ENCODE measurements at regions not wholly inside any gene's neighbourhood (a gene's known extent, or its start where the extent isn't known, plus 50 kb on each side); places are given as distances from the start of the nearest gene placed in this dataset.

DNA sequence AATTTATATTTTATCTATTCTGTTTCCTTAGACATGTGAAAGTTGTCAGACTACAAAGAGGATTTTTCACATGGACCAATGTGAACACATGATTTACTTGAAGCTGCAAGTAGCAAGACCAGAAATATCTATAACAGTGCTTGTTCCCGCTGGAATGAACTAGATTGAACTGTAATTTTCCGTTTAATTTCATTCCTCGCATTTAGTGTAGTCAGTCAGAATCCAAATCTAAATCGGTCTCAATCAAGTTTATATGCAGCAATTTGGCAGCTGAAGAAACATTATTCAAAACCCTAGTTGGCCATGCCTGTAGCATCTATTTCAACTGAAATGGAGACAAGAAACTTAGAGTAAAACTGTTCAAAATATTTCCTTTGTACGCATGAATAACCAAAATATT, 570.7 kb upstream of the SLITRK5 start:
- Histone ChIP-seq H3T11ph (ENCODE audit: low read length) (peak overlapping the region; percentile 36), H2BK20ac (ENCODE audit: low read depth, low read length, poor library complexity, severe bottlenecking) (no peak overlapping the region), H3K9ac (ENCODE audit: extremely low read depth, insufficient read length, low read length) (no peak overlapping the region), H4K20me1 (ENCODE audit: control insufficient read depth, insufficient read depth, insufficient read length) (no peaks in the 10 kb centered on the region), H2AFZ (ENCODE audit: low read length) (no peak overlapping the region), H3K14ac (ENCODE audit: insufficient read depth, low read length) (no peak overlapping the region), H2BK5ac (ENCODE audit: insufficient read length, low read length) (no peak overlapping the region), H3K27me3 (ENCODE audit: insufficient read depth, low read length) (no peaks in the 10 kb centered on the region), H3K23me2 (ENCODE audit: insufficient read length, low read depth, low read length, poor library complexity, severe bottlenecking) (no peaks in the 10 kb centered on the region), H3K79me2 (ENCODE audit: insufficient read depth, low read length) (no peaks in the 10 kb centered on the region), H4K91ac (ENCODE audit: insufficient read length, low read depth, low read length) (no peak overlapping the region), H3K23ac (ENCODE audit: insufficient read length, low read depth, low read length) (no peak overlapping the region), H3K79me1 (ENCODE audit: insufficient read depth, low read depth, low read length, poor library complexity, severe bottlenecking) (no peaks in the 10 kb centered on the region), H3K27ac (ENCODE audit: insufficient read length, low read depth, low read length) (no peak overlapping the region), H3K4me1 (ENCODE audit: insufficient read depth, low read length) (no peaks in the 10 kb centered on the region), H3K4me2 (ENCODE audit: insufficient read depth, insufficient read length, low read length) (no peak overlapping the region), H3K18ac (ENCODE audit: insufficient read length, low read depth, low read length) (no peak overlapping the region), H2BK120ac (ENCODE audit: low read depth, low read length, poor library complexity, severe bottlenecking) (no peak overlapping the region), H3K4ac (ENCODE audit: low read depth, low read length) (no peak overlapping the region), H4K5ac (ENCODE audit: insufficient read length, low read depth, low read length) (no peak overlapping the region), H2AK5ac (ENCODE audit: insufficient read length, low read length) (no peak overlapping the region), H3K9me3 (ENCODE audit: control insufficient read depth, low read depth, low read length) (no peaks in the 10 kb centered on the region), H2BK15ac (ENCODE audit: low read depth, low read length) (no peak overlapping the region), H2BK12ac (ENCODE audit: insufficient read length, low read depth, low read length) (no peak overlapping the region), H4K8ac (replicated peaks; ENCODE audit: insufficient read length, low read depth, low read length) (no peak overlapping the region), H3K56ac (ENCODE audit: insufficient read length, low read depth, low read length) (no peak overlapping the region)
- no peak overlapping the region for H3K4me3 Mint-ChIP-seq
- H3K9me3 Mint-ChIP-seq, result no peaks in the 10 kb centered on the region; a peak in 1 of 5 replicates
- H3K27ac Mint-ChIP-seq, result no peak overlapping the region
- H3K27me3 Mint-ChIP-seq (ENCODE audit: low read depth), result no peaks in the 10 kb centered on the region
- H3K4me1 Mint-ChIP-seq, result no peaks in the 10 kb centered on the region
- no CpG with 5 or more reads among the region's 5 CpGs for WGBS (ENCODE audit: extremely low coverage, insufficient read length, low lambda C conversion rate)
- no peaks in the 10 kb centered on the region; a peak in 1 of 7 replicates for H3K36me3 Mint-ChIP-seq (ENCODE audit: insufficient read depth in 1 of 3, low read depth in 3 of 3)
- DNase-seq, result no peak
- TF ChIP-seq, protein P1, sequence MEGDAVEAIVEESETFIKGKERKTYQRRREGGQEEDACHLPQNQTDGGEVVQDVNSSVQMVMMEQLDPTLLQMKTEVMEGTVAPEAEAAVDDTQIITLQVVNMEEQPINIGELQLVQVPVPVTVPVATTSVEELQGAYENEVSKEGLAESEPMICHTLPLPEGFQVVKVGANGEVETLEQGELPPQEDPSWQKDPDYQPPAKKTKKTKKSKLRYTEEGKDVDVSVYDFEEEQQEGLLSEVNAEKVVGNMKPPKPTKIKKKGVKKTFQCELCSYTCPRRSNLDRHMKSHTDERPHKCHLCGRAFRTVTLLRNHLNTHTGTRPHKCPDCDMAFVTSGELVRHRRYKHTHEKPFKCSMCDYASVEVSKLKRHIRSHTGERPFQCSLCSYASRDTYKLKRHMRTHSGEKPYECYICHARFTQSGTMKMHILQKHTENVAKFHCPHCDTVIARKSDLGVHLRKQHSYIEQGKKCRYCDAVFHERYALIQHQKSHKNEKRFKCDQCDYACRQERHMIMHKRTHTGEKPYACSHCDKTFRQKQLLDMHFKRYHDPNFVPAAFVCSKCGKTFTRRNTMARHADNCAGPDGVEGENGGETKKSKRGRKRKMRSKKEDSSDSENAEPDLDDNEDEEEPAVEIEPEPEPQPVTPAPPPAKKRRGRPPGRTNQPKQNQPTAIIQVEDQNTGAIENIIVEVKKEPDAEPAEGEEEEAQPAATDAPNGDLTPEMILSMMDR (conservative IDR thresholded peaks at IDR 0.05), result no peak

Measured in H9 (cell line).